Right lobe of liver (tissue), 4 donors: ENCODE measurements at regions not wholly inside any gene's neighbourhood (a gene's known extent, or its start where the extent isn't known, plus 50 kb on each side); places are given as distances from the start of the nearest gene placed in this dataset.

ENCODE experiments used
- POLR2A ChIP-seq: fragments of 450-650 bp; IDR thresholded peaks from one replicate; pipeline ENCODE4 v1.6.1; 2017; ENCODE audit warnings: antibody characterized with exemption, mild to moderate bottlenecking
- TF ChIP-seq, protein P1 (sequence below), 4 donors: fragments of 200-600 bp in 3 of 4; fragments of 450-650 bp in 1 of 4; IDR thresholded peaks; one replicate each; pipeline versions ENCODE4 v1.5.1 to v1.8.0; 2016 to 2022; ENCODE audit warnings: antibody characterized with exemption in 4 of 4, mild to moderate bottlenecking in 2 of 4
- donor health status: DM: no; HTN: no; CAD: no.
- donor health status: DM: no; HTN: no; CAD: no.
- donor health status: DM: no; HTN: yes; CAD: no.

DNA sequence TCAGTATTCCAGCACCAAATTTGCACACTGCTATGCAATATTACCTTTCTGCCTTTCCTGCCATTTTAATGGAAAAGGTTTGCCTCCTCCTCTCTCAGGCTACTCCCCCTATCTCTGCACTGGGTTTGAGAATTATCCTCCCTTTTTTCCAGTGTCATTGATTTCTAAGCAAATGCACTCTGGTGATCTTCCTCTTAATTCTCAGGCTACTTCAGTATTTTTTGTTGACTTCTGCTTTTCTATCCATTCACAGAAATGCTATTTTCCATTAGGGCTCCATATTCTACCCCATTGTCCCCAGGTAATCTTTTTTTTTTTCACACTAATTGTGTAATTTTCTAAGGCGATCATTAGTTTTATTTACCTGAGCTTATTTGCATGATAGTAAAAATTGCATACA lies 144.0 kb downstream of the GJA1 start:
- TF ChIP-seq, protein P1, sequence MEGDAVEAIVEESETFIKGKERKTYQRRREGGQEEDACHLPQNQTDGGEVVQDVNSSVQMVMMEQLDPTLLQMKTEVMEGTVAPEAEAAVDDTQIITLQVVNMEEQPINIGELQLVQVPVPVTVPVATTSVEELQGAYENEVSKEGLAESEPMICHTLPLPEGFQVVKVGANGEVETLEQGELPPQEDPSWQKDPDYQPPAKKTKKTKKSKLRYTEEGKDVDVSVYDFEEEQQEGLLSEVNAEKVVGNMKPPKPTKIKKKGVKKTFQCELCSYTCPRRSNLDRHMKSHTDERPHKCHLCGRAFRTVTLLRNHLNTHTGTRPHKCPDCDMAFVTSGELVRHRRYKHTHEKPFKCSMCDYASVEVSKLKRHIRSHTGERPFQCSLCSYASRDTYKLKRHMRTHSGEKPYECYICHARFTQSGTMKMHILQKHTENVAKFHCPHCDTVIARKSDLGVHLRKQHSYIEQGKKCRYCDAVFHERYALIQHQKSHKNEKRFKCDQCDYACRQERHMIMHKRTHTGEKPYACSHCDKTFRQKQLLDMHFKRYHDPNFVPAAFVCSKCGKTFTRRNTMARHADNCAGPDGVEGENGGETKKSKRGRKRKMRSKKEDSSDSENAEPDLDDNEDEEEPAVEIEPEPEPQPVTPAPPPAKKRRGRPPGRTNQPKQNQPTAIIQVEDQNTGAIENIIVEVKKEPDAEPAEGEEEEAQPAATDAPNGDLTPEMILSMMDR (IDR thresholded peaks at IDR 0.05), result no peak
- no peak for TF ChIP-seq POLR2A
